Hepatocyte (in vitro differentiated cells): ENCODE measurements at regions not wholly inside any gene's neighbourhood (a gene's known extent, or its start where the extent isn't known, plus 50 kb on each side); places are given as distances from the start of the nearest gene placed in this dataset.

ENCODE experiments used
- DNase-seq: peaks from one replicate; pipeline ENCODE4 v3.0.0-alpha.2; 2016; ENCODE audit warnings: low spot score
- H2AFZ ChIP-seq: fragments of 200-600 bp; sonication (generic); 2 replicates; pipeline ENCODE4 v1.6.0; 2016; ENCODE audit warnings: antibody characterized with exemption, mild to moderate bottlenecking
- H3K27ac ChIP-seq: fragments of 200-600 bp; sonication (generic); 2 replicates; pipeline ENCODE4 v1.5.1; 2016; ENCODE audit warnings: mild to moderate bottlenecking
- H3K27me3 ChIP-seq: fragments of 200-600 bp; sonication (generic); 2 replicates; pipeline ENCODE4 v1.6.1; 2016
- H3K36me3 ChIP-seq: fragments of 200-600 bp; sonication (generic); replicated peaks from 2 replicates; pipeline ENCODE4 v1.5.1; 2016; ENCODE audit warnings: low read depth; ENCODE audit not compliant: insufficient read depth
- H3K4me1 ChIP-seq: fragments of 200-600 bp; sonication (generic); 2 replicates; pipeline ENCODE4 v1.5.1; 2016; ENCODE audit warnings: mild to moderate bottlenecking, moderate library complexity; ENCODE audit not compliant: insufficient read depth
- H3K4me2 ChIP-seq: fragments of 200-600 bp; sonication (generic); 2 replicates; pipeline ENCODE4 v1.6.0; 2016
- H3K4me3 ChIP-seq: fragments of 200-600 bp; sonication (generic); 2 replicates; pipeline ENCODE4 v1.5.1; 2016; ENCODE audit warnings: mild to moderate bottlenecking
- H3K79me2 ChIP-seq: fragments of 200-600 bp; sonication (generic); 2 replicates; pipeline ENCODE4 v1.6.0; 2017; ENCODE audit warnings: mild to moderate bottlenecking
- H3K9me2 ChIP-seq: fragments of 200-600 bp; sonication (generic); replicated peaks from 2 replicates; pipeline ENCODE4 v1.6.0; 2017; ENCODE audit warnings: mild to moderate bottlenecking; ENCODE audit not compliant: insufficient read depth
- H3K9me3 ChIP-seq: fragments of 200-600 bp; sonication (generic); 2 replicates; pipeline ENCODE4 v1.5.1; 2016; ENCODE audit warnings: low read depth, mild to moderate bottlenecking
- H4K20me1 ChIP-seq: fragments of 200-600 bp; sonication (generic); 2 replicates; pipeline ENCODE4 v1.6.0; 2016; ENCODE audit warnings: mild to moderate bottlenecking; ENCODE audit not compliant: insufficient read depth, poor library complexity, severe bottlenecking
- EZH2 ChIP-seq: fragments of 200-600 bp; sonication (generic); IDR thresholded peaks from 2 replicates; pipeline ENCODE4 v1.6.1; 2016; ENCODE audit warnings: antibody characterized with exemption, mild to moderate bottlenecking, borderline replicate concordance
- EZH2phosphoT487 ChIP-seq: fragments of 200-600 bp; sonication (generic); IDR thresholded peaks from one replicate; pipeline ENCODE4 v1.6.1; 2018; ENCODE audit warnings: antibody characterized with exemption, mild to moderate bottlenecking, low read depth, moderate library complexity; ENCODE audit not compliant: unreplicated experiment, severe bottlenecking
- WGBS: methylation state at CpG from one replicate; pipeline ENCODE4 v1.1.6; 2016; ENCODE audit warnings: low lambda C conversion rate; ENCODE audit errors: missing lambda C conversion rate; 5-methylcytosine and 5-hydroxymethylcytosine counted together
- TF ChIP-seq, protein P1 (sequence below): fragments of 200-600 bp; sonication (generic); IDR thresholded peaks from 2 replicates; pipeline ENCODE4 v1.5.1; 2016; ENCODE audit warnings: antibody characterized with exemption, mild to moderate bottlenecking; ENCODE audit not compliant: poor library complexity

DNA sequence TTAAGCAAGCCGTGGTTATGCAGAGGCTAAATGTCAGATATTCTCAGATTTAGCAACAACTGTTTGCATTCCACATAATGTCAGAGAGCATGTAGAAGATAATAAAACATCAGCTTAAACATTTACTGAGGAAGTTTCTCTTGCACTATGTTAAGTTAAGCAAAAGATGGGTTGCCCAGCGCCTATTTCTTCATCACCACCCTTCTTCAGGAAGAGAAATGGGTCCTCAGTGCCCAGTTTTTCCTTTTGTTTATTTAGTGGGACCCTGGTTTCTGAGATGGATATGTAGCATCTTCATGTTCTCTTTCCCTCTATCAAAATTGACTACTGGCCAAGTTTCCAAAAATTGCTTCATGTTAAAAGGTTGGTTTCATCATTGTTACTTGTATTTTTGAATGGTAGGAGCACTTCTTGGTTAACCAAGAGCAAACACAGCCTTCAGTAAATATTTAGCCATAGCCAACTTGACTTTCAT lies 356.8 kb downstream of the RFC3 start:
- WGBS: 75% methylated on average over 2 of the region's 2 CpGs
- H3K9me2 ChIP-seq: no peaks in the 10 kb centered on the region
- no peaks in the 10 kb centered on the region for H3K79me2 ChIP-seq
- no peak overlapping the region for H3K4me2 ChIP-seq
- DNase-seq: no peak
- no peak overlapping the region for H3K4me3 ChIP-seq
- no peak overlapping the region for H2AFZ ChIP-seq
- no peaks in the 10 kb centered on the region for H3K4me1 ChIP-seq
- no peaks in the 10 kb centered on the region for H4K20me1 ChIP-seq
- H3K36me3 ChIP-seq: no peaks in the 10 kb centered on the region
- no peak for TF ChIP-seq EZH2phosphoT487
- TF ChIP-seq, protein P1, sequence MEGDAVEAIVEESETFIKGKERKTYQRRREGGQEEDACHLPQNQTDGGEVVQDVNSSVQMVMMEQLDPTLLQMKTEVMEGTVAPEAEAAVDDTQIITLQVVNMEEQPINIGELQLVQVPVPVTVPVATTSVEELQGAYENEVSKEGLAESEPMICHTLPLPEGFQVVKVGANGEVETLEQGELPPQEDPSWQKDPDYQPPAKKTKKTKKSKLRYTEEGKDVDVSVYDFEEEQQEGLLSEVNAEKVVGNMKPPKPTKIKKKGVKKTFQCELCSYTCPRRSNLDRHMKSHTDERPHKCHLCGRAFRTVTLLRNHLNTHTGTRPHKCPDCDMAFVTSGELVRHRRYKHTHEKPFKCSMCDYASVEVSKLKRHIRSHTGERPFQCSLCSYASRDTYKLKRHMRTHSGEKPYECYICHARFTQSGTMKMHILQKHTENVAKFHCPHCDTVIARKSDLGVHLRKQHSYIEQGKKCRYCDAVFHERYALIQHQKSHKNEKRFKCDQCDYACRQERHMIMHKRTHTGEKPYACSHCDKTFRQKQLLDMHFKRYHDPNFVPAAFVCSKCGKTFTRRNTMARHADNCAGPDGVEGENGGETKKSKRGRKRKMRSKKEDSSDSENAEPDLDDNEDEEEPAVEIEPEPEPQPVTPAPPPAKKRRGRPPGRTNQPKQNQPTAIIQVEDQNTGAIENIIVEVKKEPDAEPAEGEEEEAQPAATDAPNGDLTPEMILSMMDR: no peak
- no peak overlapping the region for H3K27ac ChIP-seq
- H3K9me3 ChIP-seq: no peaks in the 10 kb centered on the region
- no peaks in the 10 kb centered on the region for H3K27me3 ChIP-seq

DNA sequence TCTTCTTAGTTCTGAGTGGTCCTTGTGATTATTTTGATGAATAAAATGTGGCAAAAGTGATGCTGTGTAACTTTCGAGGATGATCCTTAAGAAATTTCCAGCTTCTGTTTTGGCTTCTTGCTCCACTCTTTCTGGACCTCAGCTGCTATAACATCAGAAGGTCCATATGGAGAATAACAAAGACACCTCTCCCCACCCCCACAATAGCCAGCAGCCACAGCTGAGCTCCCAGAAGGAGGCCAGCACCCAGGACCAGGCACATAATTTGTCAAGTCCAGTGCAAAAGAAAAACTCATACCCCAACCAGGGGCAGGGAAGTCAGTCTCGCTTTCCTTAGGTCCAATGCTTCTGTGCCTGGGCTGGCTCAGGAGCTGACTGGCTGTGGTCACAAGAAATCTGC lies 357.6 kb downstream of the RFC3 start:
- Histone ChIP-seq H3K4me2 (no peak overlapping the region), H3K4me1 (no peaks in the 10 kb centered on the region), H3K4me3 (no peak overlapping the region), H3K27ac (no peak overlapping the region), H3K27me3 (no peaks in the 10 kb centered on the region), H3K9me2 (no peaks in the 10 kb centered on the region), H3K9me3 (no peaks in the 10 kb centered on the region), H3K79me2 (no peaks in the 10 kb centered on the region), H2AFZ (no peak overlapping the region), H4K20me1 (no peaks in the 10 kb centered on the region), H3K36me3 (no peaks in the 10 kb centered on the region)
- DNase-seq: no peak
- WGBS: 96% methylated on average over 2 of the region's 2 CpGs
- TF ChIP-seq EZH2 (no peak), EZH2phosphoT487 (no peak)
- TF ChIP-seq, protein P1: no peak

DNA sequence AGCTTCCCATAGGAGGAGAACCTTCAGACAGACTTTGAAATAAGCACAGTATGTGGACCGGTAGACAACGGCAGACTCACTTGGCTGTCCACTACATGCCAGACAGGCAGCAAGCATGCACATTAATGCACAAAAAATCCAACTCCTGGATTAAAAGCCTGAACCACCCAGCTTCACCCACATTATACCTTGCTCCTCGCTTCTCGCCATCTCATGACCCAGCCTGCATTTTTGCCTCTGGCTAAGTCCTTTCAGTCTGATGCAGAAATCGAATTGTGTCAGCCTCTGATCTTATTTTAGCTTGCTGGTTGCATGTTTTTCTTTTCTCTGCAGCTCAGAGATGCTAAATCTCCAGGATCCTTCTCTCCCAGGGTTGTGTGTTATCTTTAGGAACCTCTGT lies 358.7 kb downstream of the RFC3 start:
- Histone ChIP-seq H2AFZ (no peak overlapping the region), H3K4me1 (no peaks in the 10 kb centered on the region), H3K36me3 (no peaks in the 10 kb centered on the region), H4K20me1 (no peaks in the 10 kb centered on the region), H3K4me2 (no peak overlapping the region), H3K79me2 (no peaks in the 10 kb centered on the region), H3K27me3 (no peaks in the 10 kb centered on the region), H3K9me3 (no peaks in the 10 kb centered on the region), H3K27ac (no peak overlapping the region), H3K9me2 (no peaks in the 10 kb centered on the region), H3K4me3 (no peak overlapping the region)
- WGBS: 64% methylated on average over 5 of the region's 5 CpGs
- DNase-seq: no peak
- no peak for TF ChIP-seq EZH2
- TF ChIP-seq, protein P1: no peak
- TF ChIP-seq EZH2phosphoT487: no peak

DNA sequence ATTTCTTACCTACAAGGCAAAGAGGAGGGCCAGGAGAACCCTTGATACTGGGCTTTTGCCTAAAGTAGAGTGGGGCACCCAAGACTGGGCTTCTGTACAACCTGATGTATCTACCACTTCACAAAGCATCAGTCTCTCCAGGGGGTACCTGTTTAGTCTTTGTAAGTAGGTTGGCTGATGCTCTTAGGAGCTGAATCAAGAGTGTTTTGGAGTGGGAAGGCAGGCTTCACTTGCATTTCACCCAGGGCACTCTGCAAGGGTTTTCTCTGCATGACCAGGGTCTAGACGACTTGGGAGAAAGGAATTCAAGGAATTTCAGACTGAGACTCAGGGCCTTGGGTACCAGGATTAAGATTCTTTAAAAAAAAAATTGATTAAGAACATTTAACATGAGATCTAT lies 361.5 kb downstream of the RFC3 start:
- Histone ChIP-seq H3K27me3 (no peaks in the 10 kb centered on the region), H2AFZ (no peak overlapping the region), H3K4me1 (no peaks in the 10 kb centered on the region), H3K79me2 (no peaks in the 10 kb centered on the region), H3K4me3 (no peak overlapping the region), H3K9me3 (no peaks in the 10 kb centered on the region), H4K20me1 (no peaks in the 10 kb centered on the region), H3K27ac (no peak overlapping the region), H3K36me3 (no peaks in the 10 kb centered on the region), H3K4me2 (no peak overlapping the region), H3K9me2 (no peaks in the 10 kb centered on the region)
- DNase-seq: no peak
- 11% methylated on average over 1 of the region's 1 CpG for WGBS
- TF ChIP-seq, protein P1: no peak
- no peak for TF ChIP-seq EZH2
- TF ChIP-seq EZH2phosphoT487: no peak
